Fibroblast of pulmonary artery (primary cell): ENCODE measurements at regions not wholly inside any gene's neighbourhood (a gene's known extent, or its start where the extent isn't known, plus 50 kb on each side); places are given as distances from the start of the nearest gene placed in this dataset.

ENCODE experiments used
- DNase-seq: peaks from one replicate; pipeline ENCODE4 v3.0.0-alpha.2; 2010; ENCODE audit warnings: low read depth
- H3K4me3 ChIP-seq: replicated peaks from 2 replicates; pipeline ENCODE4 v1.5.1; 2011; ENCODE audit warnings: low read depth, mild to moderate bottlenecking, control low read depth, low read length, moderate library complexity
- CTCF ChIP-seq: IDR thresholded peaks from 2 replicates; pipeline ENCODE4 v1.5.1; 2011; ENCODE audit warnings: mild to moderate bottlenecking, control low read depth, low read length, inconsistent platforms; ENCODE audit errors: missing control alignments

- no peak for DNase-seq
- no peak for TF ChIP-seq CTCF
- no peak overlapping the region for H3K4me3 ChIP-seq
These were observed 120.1 kb upstream of the SLC30A5 start for GRCh38 chr5:68973696-68974095.

GRCh38 chr5:68983043-68983442 lies 110.8 kb upstream of the SLC30A5 start:
- no peak for TF ChIP-seq CTCF
- no peak for DNase-seq
- no peak overlapping the region for H3K4me3 ChIP-seq

GRCh38 chr5:68983959-68984358 lies 109.9 kb upstream of the SLC30A5 start:
- H3K4me3 ChIP-seq, result no peak overlapping the region
- no peak for TF ChIP-seq CTCF
- DNase-seq, result no peak

- no peak overlapping the region for H3K4me3 ChIP-seq
- no peak for DNase-seq
- no peak for TF ChIP-seq CTCF
These were observed 102.3 kb upstream of the SLC30A5 start for GRCh38 chr5:68991279-68992084.

GRCh38 chr5:68994645-68995044 lies 99.2 kb upstream of the SLC30A5 start:
- no peak for TF ChIP-seq CTCF
- no peak overlapping the region for H3K4me3 ChIP-seq

GRCh38 chr5:68995845-68996545 lies 97.8 kb upstream of the SLC30A5 start:
- TF ChIP-seq CTCF, result no peak
- no peak for DNase-seq
- H3K4me3 ChIP-seq, result no peak overlapping the region

More at GRCh38 chr5:68994645-68995044, 99.2 kb upstream of the SLC30A5 start:
- no peak for DNase-seq
